Ishikawa (cell line): ENCODE measurements at regions not wholly inside any gene's neighbourhood (a gene's known extent, or its start where the extent isn't known, plus 50 kb on each side); places are given as distances from the start of the nearest gene placed in this dataset.

Source experiments
- CEBPB ChIP-seq: IDR thresholded peaks from 2 replicates; pipeline ENCODE4 v1.6.1; 2012
- CREB1 ChIP-seq: IDR thresholded peaks from 2 replicates; pipeline ENCODE4 v1.6.1; 2012; ENCODE audit warnings: low read depth
- EGR1 ChIP-seq: IDR thresholded peaks from 2 replicates; pipeline ENCODE4 v1.6.1; 2012
- EP300 ChIP-seq: IDR thresholded peaks from 2 replicates; pipeline ENCODE4 v1.6.1; 2012; ENCODE audit warnings: borderline replicate concordance
- FOXM1 ChIP-seq: IDR thresholded peaks from 2 replicates; pipeline ENCODE4 v1.6.1; 2012; ENCODE audit warnings: low read depth, borderline replicate concordance
- MAX ChIP-seq: IDR thresholded peaks from 2 replicates; pipeline ENCODE4 v1.6.1; 2012
- NFIC ChIP-seq: IDR thresholded peaks from 2 replicates; pipeline ENCODE4 v1.6.1; 2012
- RAD21 ChIP-seq: IDR thresholded peaks from 2 replicates; pipeline ENCODE4 v1.6.1; 2012; ENCODE audit warnings: low read depth
- REST ChIP-seq: IDR thresholded peaks from 2 replicates; pipeline ENCODE4 v1.6.1; 2012; ENCODE audit warnings: low read depth, mild to moderate bottlenecking
- TAF1 ChIP-seq: IDR thresholded peaks from 2 replicates; pipeline ENCODE4 v1.6.1; 2012; ENCODE audit warnings: low read depth, mild to moderate bottlenecking
- TCF12 ChIP-seq: IDR thresholded peaks from 2 replicates; pipeline ENCODE4 v1.6.1; 2012; ENCODE audit warnings: low read depth
- TEAD4 ChIP-seq: IDR thresholded peaks from 2 replicates; pipeline ENCODE4 v1.6.1; 2012
- USF1 ChIP-seq: IDR thresholded peaks from 2 replicates; pipeline ENCODE4 v1.6.1; 2012
- YY1 ChIP-seq: IDR thresholded peaks from 2 replicates; pipeline ENCODE4 v1.6.1; 2012; ENCODE audit warnings: low read depth
- ZBTB7A ChIP-seq: IDR thresholded peaks from 2 replicates; pipeline ENCODE4 v1.6.1; 2012; ENCODE audit warnings: low read depth

GRCh38 chr6:133802861-133803260 lies 86.1 kb upstream of the TCF21 start:
- TF ChIP-seq EGR1 (no peak), TAF1 (no peak), MAX (no peak), USF1 (no peak), ZBTB7A (no peak), CREB1 (no peak), TCF12 (no peak), REST (no peak), CEBPB (no peak)

GRCh38 chr6:133804265-133804664 lies 84.6 kb upstream of the TCF21 start:
- TF ChIP-seq USF1 (no peak), CREB1 (no peak), ZBTB7A (no peak), RAD21 (no peak), TAF1 (no peak), NFIC (no peak), REST (no peak), YY1 (no peak), EP300 (no peak), TEAD4 (no peak), CEBPB (no peak), MAX (no peak), EGR1 (no peak), TCF12 (no peak), FOXM1 (no peak)

- TF ChIP-seq USF1: no peak
- no peak for TF ChIP-seq ZBTB7A
- no peak for TF ChIP-seq REST
- no peak for TF ChIP-seq TEAD4
Measured at GRCh38 chr6:133805876-133806275, 83.0 kb upstream of the TCF21 start.

- TF ChIP-seq FOXM1: no peak
- TF ChIP-seq USF1: no peak
- no peak for TF ChIP-seq CREB1
- no peak for TF ChIP-seq TEAD4
- no peak for TF ChIP-seq EGR1
- TF ChIP-seq ZBTB7A: no peak
- TF ChIP-seq RAD21: no peak
Measured at GRCh38 chr6:133806382-133807140, 82.4 kb upstream of the TCF21 start.
